Kidney epithelial cell (primary cell): ENCODE measurements at regions not wholly inside any gene's neighbourhood (a gene's known extent, or its start where the extent isn't known, plus 50 kb on each side); places are given as distances from the start of the nearest gene placed in this dataset.

Source experiments
- DNase-seq: peaks from one replicate; pipeline ENCODE4 v3.0.0-alpha.2; 2010; ENCODE audit warnings: low read depth
- H3K27me3 ChIP-seq: 2 replicates; pipeline ENCODE4 v1.6.0; 2011; ENCODE audit warnings: low read length; ENCODE audit not compliant: control insufficient read depth, insufficient read depth
- H3K36me3 ChIP-seq: 2 replicates; pipeline ENCODE4 v1.5.1; 2011; ENCODE audit warnings: low read length; ENCODE audit not compliant: control insufficient read depth, insufficient read depth
- H3K4me3 ChIP-seq: 2 replicates; pipeline ENCODE4 v1.5.1; 2011; ENCODE audit warnings: low read depth, mild to moderate bottlenecking, control low read depth, low read length
- TF ChIP-seq, protein P1 (sequence below): IDR thresholded peaks from 2 replicates; pipeline ENCODE4 v1.5.1; 2011; ENCODE audit warnings: mild to moderate bottlenecking, moderate library complexity, low read length, control low read depth, inconsistent platforms; ENCODE audit not compliant: insufficient read depth, poor library complexity, severe bottlenecking

DNA sequence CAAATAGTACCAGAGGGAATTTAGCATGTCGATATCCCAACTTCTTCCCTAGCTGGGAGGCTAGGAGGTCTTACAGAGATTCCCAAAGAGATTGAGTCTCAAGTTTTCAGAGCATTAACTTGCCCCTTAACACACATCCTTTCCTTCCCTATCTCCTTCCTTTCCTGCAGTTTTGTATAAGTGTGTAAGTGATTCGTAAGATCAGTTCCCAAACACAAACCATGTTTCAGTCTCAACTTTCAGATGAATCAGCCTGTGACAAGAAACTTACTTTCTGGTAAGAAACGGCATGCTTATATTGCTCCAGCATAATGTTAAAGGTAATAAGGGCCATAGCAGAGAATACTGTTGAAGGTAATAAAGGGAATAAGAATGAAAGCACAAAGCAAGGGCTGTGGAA is 472.2 kb downstream of the LIG4 start:
- no peaks in the 10 kb centered on the region for H3K27me3 ChIP-seq
- H3K36me3 ChIP-seq, result no peaks in the 10 kb centered on the region
- TF ChIP-seq, protein P1, sequence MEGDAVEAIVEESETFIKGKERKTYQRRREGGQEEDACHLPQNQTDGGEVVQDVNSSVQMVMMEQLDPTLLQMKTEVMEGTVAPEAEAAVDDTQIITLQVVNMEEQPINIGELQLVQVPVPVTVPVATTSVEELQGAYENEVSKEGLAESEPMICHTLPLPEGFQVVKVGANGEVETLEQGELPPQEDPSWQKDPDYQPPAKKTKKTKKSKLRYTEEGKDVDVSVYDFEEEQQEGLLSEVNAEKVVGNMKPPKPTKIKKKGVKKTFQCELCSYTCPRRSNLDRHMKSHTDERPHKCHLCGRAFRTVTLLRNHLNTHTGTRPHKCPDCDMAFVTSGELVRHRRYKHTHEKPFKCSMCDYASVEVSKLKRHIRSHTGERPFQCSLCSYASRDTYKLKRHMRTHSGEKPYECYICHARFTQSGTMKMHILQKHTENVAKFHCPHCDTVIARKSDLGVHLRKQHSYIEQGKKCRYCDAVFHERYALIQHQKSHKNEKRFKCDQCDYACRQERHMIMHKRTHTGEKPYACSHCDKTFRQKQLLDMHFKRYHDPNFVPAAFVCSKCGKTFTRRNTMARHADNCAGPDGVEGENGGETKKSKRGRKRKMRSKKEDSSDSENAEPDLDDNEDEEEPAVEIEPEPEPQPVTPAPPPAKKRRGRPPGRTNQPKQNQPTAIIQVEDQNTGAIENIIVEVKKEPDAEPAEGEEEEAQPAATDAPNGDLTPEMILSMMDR, result no peak
- DNase-seq, result no peak
- H3K4me3 ChIP-seq, result no peak overlapping the region

- H3K36me3 ChIP-seq, result no peaks in the 10 kb centered on the region
- TF ChIP-seq, protein P1, result no peak
- H3K4me3 ChIP-seq, result no peak overlapping the region
- no peaks in the 10 kb centered on the region for H3K27me3 ChIP-seq
- DNase-seq, result no peak
These were observed 472.8 kb downstream of the LIG4 start for GRCh38 chr13:107742544-107742943.

DNA sequence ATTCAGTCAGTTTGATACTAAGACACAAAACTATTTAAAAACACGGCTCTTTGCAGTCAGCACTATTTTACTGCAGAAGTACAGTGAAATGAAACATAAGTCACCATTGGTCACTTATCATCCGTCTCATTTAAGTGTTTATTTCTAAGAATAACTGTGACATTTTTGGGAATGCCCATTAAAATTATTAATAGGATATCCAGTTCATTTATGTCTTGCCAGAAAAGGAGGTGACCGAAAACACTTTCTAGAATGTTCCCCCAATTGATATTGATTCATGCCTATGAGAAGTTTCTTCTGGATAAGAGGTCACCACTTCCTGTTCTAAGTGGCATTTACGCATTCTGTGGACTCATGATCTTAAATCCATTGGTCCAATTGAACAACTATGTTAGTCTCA is 477.3 kb downstream of the LIG4 start:
- TF ChIP-seq, protein P1, result no peak
- no peaks in the 10 kb centered on the region for H3K27me3 ChIP-seq
- no peak for DNase-seq
- no peaks in the 10 kb centered on the region for H3K36me3 ChIP-seq
- H3K4me3 ChIP-seq, result no peak overlapping the region

- H3K4me3 ChIP-seq, result no peak overlapping the region
- H3K36me3 ChIP-seq, result no peaks in the 10 kb centered on the region
- TF ChIP-seq, protein P1, result no peak
- no peak for DNase-seq
- H3K27me3 ChIP-seq, result no peaks in the 10 kb centered on the region
These were observed 478.6 kb downstream of the LIG4 start for GRCh38 chr13:107736731-107737130.

GRCh38 chr13:107736170-107736569 is 479.2 kb downstream of the LIG4 start:
- TF ChIP-seq, protein P1, result no peak
- Histone ChIP-seq H3K4me3 (no peak overlapping the region), H3K27me3 (no peaks in the 10 kb centered on the region), H3K36me3 (no peaks in the 10 kb centered on the region)
- DNase-seq, result no peak

- Histone ChIP-seq H3K27me3 (no peaks in the 10 kb centered on the region), H3K4me3 (no peak overlapping the region), H3K36me3 (no peaks in the 10 kb centered on the region)
- no peak for DNase-seq
- TF ChIP-seq, protein P1, result no peak
These were observed 480.3 kb downstream of the LIG4 start for GRCh38 chr13:107734891-107735625.
